HL-60 (cell line): ENCODE measurements at regions not wholly inside any gene's neighbourhood (a gene's known extent, or its start where the extent isn't known, plus 50 kb on each side); places are given as distances from the start of the nearest gene placed in this dataset.

Experiments used
- DNase-seq, 2 experiments: peaks; one replicate each; pipeline ENCODE4 v3.0.0-alpha.2; 2010 to 2020; ENCODE audit warnings: low read depth in 1 of 2, low spot score in 1 of 2
- H3K27ac ChIP-seq: fragments of 250-450 bp; sonication (Bioruptor Pico); replicated peaks from 2 replicates; pipeline ENCODE4 v1.5.1; 2020; ENCODE audit warnings: mild to moderate bottlenecking, moderate library complexity
- H3K27me3 ChIP-seq: fragments of 250-450 bp; sonication (Bioruptor Pico); 2 replicates; pipeline ENCODE4 v1.5.1; 2021; ENCODE audit warnings: mild to moderate bottlenecking, moderate library complexity; ENCODE audit not compliant: insufficient read depth, poor library complexity, severe bottlenecking
- H3K4me3 ChIP-seq: replicated peaks from 2 replicates; pipeline ENCODE4 v1.5.1; 2011; ENCODE audit warnings: mild to moderate bottlenecking, control low read depth, low read length; ENCODE audit not compliant: insufficient read depth
- CTCF ChIP-seq: IDR thresholded peaks from one replicate; pipeline ENCODE4 v1.5.1; 2011; ENCODE audit warnings: low read length, control low read depth, inconsistent platforms; ENCODE audit not compliant: insufficient read depth
- GABPA ChIP-seq: IDR thresholded peaks from 2 replicates; pipeline ENCODE4 v1.6.1; 2012; ENCODE audit warnings: low read depth
- POLR2AphosphoS5 ChIP-seq: IDR thresholded peaks from 2 replicates; pipeline ENCODE4 v1.6.1; 2012; ENCODE audit warnings: low read depth
- REST ChIP-seq: IDR thresholded peaks from 2 replicates; pipeline ENCODE4 v1.6.1; 2012; ENCODE audit warnings: low read depth; ENCODE audit not compliant: insufficient replicate concordance
- SPI1 ChIP-seq: IDR thresholded peaks from 2 replicates; pipeline ENCODE4 v1.6.1; 2012; ENCODE audit warnings: low read depth, mild to moderate bottlenecking, borderline replicate concordance

GRCh38 chr3:804211-804610, 288.6 kb upstream of the CNTN6 start:
- no peak for DNase-seq
- H3K27ac ChIP-seq = no peak overlapping the region
- H3K27me3 ChIP-seq = no peaks in the 10 kb centered on the region
- no peak overlapping the region for H3K4me3 ChIP-seq
- TF ChIP-seq POLR2AphosphoS5 = no peak
- no peak for TF ChIP-seq REST
- no peak for TF ChIP-seq GABPA
- no peak for TF ChIP-seq SPI1
- no peak for TF ChIP-seq CTCF

GRCh38 chr3:805326-805725, 287.5 kb upstream of the CNTN6 start:
- TF ChIP-seq GABPA = no peak
- no peak for TF ChIP-seq POLR2AphosphoS5
- TF ChIP-seq SPI1 = no peak
- no peak for TF ChIP-seq REST
- TF ChIP-seq CTCF = no peak

GRCh38 chr3:806006-806405, 286.8 kb upstream of the CNTN6 start:
- DNase-seq = no peak
- Histone ChIP-seq H3K27me3 (no peaks in the 10 kb centered on the region), H3K4me3 (no peak overlapping the region), H3K27ac (no peak overlapping the region)
- no peak for TF ChIP-seq SPI1
- no peak for TF ChIP-seq REST
- no peak for TF ChIP-seq GABPA
- no peak for TF ChIP-seq POLR2AphosphoS5
- TF ChIP-seq CTCF = no peak

More at GRCh38 chr3:805326-805725, 287.5 kb upstream of the CNTN6 start:
- Histone ChIP-seq H3K27me3 (no peaks in the 10 kb centered on the region), H3K27ac (no peak overlapping the region), H3K4me3 (no peak overlapping the region)
- no peak for DNase-seq
